HG03108 (cell line): ENCODE measurements at regions not wholly inside any gene's neighbourhood (a gene's known extent, or its start where the extent isn't known, plus 50 kb on each side); places are given as distances from the start of the nearest gene placed in this dataset.

Source experiments
- ATAC-seq: cut with Tn5 transposase; IDR thresholded peaks from one replicate; pipeline ENCODE4 v1.9.1; 2021; ENCODE audit warnings: moderate library complexity; ENCODE audit not compliant: unreplicated experiment

DNA sequence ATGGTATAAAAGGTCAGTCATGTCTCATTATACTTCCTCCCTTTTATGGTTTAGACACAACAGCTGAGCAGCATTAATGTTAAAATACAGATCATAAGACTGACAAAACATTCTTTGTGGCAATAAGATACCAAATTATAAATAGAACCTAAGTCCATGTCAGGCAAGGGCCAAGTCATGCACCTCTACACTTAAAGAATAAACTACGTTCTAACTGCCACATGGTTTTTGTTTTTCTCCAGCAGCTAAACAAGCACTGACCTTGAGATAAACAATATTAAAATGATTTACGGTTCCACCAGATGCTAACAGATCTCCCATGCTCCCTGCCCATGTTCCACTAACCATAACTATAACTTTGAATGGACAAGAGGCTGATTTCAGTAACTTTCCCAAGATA is 368.6 kb upstream of the TFPI start:
- no peak for ATAC-seq

DNA sequence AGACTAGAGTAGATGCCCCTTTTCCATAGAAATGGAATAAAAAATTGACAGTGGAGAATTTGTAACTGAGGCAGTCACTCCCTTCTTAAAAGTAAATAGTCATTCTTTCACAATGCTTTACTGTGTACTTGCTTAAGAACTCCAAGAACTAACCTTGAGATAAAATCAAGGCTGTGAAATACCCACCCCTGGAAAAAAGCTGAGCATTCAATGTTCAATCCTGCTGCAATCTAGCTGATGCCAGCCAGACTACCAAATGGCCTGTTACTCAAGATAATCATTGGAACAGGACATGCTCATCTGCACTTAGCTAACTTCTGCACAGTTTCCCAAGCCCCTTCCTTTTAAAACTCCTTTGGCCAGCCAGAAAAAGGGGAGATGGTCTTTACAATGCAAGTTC is 367.4 kb upstream of the GULP1 start:
- ATAC-seq, result no peak

DNA sequence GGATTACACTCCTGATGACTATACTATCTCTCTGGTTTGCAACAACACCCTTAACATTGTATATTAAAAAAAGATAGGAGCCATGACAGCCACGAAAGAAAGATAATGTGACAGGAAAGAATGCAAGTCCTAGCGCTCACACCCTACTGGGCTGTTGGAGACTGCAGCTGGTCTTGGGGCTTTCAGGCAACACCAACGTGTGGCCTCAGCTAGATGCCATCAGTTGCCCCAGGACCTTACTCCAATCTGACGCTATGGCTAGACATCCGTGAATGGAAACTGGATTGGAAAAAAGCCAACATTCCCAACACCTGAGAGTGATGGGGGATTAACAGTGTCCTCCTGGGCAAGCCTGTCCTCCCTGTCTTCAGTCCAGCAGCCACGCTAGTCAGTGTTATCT is 357.4 kb upstream of the GULP1 start:
- ATAC-seq, result no peak

DNA sequence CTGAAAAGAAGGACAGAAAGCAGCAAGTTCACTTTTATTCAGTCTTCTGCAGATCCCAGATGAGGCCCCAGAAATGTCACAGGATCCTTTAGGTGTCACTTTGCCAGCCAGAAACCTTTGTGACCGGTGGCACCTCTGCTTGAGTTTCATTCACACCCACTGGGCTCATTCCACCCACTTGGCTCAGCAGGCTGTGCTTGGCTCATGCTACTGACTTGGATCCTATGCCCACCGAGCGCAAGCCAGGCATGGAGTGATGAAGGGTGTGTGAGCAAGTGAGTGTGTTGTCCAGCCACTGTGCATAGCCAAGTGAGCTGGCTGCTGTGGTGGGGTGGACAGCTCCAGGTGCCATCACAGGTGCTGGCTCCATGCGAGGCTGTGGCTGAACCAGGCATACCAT is 357.0 kb upstream of the GULP1 start:
- no peak for ATAC-seq

DNA sequence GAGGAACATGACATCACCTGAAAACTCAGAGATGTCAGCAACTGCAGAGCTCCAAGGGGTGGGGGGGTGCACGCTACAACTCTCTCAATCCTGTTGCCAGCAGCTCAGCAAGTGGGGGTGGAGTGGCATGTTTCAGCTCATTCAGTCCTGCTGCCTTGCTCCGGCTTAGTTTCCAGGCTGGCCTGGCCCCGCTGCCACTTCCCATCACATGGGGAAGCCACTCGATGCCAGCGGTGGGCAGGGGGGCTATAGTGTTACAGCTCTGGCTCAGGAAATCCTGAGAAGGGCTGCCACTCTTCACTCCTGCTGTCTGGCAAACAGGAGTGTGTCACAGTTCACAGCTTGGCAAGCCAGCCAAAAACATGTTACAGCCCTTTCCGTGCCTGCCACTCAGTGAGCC is 356.5 kb upstream of the GULP1 start:
- ATAC-seq, result no peak

DNA sequence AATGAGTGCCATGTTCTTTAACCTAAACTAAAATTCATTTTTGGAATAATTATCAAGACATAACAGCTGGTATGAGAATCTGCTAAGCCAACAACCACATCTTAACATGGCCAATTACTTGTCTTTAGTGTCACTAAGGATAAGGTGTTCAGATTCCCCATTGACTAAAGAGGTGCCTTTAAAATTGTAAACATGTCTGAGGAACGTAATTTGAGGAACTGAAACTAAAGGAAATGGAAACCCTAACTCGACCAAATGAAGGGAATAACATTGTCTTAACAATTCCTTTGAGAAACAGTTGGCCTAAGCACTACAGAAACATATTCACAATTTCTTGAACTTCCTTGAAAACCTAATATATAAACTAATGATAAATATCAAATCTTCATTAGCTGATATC is 355.4 kb upstream of the GULP1 start:
- no peak for ATAC-seq

DNA sequence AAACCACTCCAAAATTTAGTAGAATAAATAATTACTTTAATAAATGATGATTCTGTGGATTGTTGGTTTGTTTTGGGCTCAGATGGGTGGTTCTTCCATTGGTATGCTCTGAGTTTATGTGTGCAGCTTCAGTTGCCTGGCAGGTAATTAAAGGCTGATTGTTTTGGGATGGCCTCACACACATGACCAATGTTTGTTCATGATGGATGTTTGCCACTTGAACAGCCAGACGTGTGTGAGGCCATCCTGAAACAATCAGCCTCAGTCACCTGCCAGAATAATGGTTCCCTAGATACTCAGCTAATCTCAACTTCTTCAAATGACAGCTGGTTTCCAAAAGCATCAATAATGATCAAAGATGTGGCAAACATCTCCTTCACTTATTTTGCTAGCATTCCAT is 352.5 kb upstream of the GULP1 start:
- ATAC-seq, result no peak

DNA sequence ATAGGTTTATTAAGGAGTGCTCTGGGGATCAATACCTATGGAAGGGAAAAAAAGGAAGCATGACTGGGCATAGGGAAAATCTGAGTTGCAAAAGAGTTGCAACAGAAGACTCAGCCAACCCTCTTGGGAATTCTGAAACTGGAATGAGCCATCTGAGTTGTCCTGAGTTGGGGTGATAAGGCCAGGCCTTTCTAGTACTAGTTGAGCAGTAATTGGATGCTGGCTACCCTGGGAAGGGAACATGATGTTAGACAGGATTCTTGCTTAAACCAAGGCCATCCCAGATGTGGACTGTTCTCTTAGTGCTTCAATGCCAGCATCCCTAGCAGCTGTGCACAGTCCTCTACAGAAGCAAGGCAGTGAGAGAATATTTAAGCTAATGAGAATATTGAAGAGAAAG is 348.8 kb upstream of the GULP1 start:
- no peak for ATAC-seq

DNA sequence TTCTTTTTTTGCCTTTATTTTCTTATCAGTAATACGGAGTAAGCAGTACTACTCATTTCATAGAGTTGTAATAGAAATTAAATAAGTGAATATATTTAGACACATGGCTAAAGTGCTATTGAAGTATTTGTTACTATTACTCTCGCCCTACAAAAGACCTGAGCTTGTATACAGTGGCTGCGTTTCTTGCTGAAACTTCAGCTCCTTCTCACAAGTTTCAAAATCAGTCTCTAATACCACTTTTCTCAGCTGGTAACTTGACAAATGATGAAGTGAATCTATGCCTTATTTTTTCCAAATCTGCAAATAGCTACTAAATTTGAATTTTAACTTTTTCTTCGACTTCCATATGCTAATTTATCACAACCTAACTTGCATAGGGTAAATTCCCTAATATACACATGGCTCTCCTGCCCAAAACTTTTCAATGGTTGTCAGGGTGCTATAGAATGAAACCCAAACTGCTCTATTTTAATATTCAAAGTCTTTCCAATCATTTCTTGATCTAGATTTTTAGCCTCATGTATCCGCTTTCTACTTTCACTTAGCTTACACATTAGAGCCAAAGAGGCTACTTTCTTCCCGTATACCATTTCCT is 347.8 kb upstream of the GULP1 start:
- ATAC-seq, result no peak

DNA sequence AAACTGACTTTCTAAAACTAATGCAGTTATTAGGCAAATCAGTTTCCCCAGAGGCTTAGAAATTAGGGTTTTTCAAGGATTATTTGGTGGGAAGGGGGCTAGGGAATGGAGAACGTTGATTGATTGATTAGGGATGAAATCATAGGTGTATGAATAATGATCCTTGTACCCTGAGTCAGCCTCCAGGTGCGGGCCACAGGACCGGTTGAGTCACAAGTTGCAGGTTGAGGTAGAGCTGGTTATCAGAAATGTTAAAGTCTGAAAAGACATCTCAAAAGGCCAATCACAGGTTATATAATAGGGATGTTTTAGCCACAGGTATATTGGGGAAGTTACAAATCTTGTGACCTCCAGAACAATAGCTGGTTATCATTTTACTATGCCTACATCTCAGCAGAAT is 341.8 kb upstream of the GULP1 start:
- ATAC-seq, result no peak

DNA sequence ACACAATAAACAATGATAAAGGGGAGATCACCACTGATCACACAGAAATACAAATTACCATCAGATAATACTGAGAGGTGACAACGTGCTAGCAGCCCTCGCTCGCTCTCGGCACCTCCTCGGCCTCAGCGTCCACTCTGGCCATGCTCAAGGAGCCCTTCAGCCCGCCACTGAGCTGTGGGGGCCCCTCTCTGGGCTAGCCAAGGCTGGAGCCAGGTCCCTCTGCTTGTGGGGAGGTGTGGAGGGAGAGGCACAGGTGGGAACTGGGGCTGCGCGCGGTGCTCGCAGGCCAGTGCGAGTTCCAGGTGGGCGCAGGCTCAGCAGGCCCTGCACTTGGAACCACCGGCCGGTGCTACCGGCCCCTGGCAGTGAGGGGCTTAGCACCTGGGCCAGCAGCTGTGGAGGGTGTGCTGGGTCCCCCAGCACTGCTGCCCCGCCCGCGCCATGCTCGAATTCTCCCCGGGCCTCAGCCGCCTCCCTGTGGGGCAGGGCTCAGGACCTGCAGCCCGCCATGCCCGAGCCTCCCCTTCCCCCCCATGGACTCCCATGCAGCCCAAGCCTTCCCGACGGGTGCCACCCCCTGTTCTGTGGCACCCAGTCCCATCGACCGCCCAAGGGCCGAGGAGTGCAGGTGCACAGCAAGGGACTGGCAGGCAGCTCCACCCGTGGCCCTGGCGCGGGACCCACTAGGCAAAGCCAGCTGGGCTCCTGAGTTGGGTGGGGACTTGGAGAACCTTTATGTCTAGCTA is 340.0 kb upstream of the GULP1 start:
- no peak for ATAC-seq

DNA sequence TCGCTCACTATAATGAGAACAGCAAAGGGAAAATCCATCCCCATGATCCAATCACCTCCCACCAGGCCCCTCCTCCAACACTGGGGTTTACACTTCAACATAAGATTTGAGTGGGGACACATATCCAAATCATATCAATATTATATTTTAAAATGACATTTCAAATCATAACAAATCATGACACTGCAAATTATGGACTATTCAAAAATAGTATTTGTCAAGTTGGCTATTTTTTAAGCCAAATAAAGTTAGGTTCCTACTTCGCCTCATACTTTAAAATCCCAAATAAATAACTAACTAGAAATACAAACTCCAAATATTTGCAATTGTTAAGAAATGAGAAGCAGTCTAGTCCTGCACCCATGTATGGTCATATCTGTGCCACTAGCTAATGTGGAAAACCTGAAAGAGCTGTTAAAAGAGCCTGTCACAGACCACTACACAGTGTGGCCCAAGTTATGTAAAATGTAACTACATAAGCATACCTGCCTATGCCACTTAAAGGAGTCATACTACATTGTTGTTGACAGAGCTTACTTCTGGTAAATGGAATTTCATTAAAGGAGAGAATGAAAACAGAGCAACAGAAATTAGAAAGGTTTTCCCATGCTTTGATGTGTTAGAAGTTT is 334.7 kb upstream of the GULP1 start:
- ATAC-seq, result no peak

DNA sequence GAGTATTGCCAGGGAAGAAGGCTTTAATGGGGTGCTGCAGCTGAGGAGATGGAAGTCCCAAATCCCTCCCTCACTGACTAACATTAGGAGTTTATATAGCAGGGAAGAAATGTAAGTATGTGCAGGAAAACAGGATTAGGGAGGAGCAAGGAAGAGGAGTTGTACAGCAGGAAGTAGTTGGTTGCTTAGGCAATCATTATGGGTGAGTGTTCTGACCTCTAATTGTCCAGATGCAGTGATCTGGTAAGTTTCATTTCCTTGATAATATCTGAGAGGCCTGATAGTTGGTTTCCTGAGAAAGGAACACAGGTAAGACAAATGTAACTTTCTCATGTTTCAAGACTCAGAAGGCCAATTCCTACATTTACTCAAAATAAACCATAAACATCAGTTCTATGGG is 331.9 kb upstream of the GULP1 start:
- no peak for ATAC-seq

DNA sequence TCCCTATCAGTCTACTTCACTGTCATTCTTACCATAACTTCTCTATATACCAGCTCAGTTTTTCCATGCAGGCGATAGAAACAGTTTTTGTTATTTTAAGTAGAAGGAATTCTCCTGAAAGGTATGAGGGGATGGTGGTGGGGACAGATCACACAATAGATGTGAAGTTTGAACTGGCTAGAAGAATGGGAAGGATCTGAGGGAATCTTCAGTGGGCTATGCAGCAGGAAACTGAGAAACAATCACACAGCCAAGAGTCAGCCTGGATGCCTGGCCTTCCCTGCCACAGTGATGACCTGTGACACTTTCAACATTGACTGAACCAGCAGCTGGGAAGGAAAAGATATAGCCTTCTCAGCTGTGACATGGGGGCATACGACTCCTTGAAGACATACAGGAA is 329.1 kb upstream of the GULP1 start:
- no peak for ATAC-seq

DNA sequence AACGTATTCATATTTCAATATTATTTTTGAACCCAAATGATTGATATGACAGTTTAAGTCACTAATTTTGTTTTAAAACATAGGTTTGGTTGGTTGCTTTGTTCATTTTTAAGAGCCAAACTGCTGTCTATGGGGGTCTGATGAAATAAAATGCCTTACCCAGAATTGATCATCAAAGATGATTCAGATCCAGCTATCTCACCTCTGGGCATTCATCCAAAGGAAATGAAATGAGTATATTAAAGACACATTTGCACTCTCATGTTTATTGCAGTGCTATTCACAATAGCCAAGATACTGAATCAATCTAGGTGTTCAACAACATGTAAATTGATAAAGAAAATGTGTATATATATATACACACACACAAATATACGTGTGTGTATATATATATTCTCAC is 326.9 kb upstream of the GULP1 start:
- no peak for ATAC-seq

DNA sequence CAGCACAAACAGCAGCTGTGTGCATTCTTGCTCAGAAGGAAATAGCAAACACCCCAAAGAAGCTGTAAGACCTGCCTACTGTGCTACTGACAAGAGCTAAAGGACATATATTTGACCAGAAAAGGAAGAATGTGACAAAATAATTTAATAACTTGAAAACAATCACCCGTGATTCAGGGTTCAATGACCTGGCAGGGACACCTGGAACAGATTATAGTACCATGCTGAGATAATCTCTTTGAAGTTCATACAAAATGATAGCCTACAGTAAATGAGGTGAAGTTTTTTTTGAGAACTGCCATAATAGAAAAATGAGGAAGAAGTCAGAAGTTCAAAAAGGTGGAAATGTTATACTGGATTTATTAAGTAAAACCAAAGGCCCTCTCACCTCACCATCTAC is 324.8 kb upstream of the GULP1 start:
- no peak for ATAC-seq

DNA sequence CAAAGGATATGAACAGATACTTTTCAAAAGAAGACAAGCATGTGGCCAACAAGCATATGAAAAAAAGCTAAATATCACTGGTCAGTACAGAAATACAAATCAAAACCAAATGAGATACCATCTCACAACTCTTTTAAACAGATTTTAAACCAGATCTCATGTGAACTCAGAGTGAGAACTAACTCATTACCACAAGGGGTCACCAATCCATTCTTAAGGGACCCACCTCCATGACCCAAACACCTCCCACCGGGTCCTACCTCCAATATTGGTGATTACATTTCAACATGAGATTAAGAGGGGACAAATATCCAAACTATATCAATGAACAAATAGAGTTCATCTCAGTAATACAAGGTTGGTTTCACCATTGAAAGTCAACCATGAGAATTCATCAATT is 319.8 kb upstream of the GULP1 start:
- ATAC-seq, result no peak

DNA sequence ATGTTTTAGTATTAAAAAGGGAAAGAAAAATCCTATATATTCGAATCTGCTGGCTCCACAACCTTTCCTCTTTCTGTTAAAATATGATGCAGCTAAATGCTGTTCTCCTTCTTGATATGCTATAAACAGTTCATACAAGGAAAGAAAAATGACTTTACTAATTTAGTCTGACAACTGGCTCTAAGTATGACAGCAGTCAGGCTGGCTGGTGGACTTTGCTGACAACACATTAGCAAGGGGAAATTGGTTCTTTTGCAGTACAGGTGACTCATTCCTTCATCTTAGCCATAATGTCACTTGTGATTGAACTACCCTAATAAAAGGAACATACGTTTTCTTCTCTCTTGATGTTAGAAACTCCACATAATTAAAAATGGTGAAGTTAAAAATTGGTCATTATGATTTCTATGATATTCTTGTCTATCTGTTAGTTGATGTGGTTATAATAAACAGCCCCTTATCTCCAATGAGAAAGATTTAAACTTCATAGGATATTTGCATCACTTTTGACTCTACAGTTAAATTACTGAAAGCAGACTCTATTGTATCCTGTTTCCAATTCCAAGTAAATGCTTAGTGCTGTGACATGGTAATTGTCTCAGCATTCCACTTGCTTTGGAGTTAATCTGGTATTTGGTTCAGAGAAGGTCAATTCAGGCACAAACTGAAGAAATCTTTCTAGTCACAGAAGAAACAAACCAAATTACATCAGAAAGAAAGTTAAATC is 315.3 kb upstream of the GULP1 start:
- no peak for ATAC-seq

DNA sequence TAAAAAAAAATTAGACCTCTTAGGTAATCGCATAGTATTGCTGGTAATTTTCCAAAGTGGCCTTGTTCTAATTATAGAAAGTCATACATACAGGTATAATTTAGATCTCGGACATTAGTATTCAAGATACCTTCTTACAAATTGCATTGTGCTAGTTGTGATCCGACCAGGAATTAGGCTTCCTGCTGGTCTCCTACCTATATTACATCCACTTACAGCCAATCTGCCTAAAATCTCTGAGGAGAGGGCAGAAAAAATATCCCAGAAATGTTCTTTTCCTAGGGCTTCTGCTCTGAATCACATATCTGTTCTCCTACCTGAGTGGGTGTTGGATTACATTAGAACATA is 314.7 kb upstream of the GULP1 start:
- ATAC-seq, result no peak

DNA sequence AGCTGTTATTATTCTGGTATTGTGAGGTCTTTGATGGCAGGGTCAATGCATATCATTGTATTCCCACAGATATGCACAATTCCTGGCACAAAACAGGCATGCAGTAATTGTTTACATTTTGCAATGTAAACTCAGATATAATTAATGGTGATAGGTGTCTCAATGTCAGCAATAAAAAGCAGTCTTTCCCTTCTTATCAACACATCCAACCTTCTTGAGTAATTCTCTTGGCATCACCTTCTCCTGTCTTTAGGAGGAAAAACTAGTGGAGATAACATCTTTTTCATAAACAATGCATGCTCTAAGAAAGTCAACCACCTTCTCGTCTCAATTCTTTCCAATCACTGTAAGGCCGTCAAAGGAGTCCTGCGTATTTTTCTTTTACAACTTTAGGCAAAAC is 313.3 kb upstream of the GULP1 start:
- ATAC-seq, result no peak

DNA sequence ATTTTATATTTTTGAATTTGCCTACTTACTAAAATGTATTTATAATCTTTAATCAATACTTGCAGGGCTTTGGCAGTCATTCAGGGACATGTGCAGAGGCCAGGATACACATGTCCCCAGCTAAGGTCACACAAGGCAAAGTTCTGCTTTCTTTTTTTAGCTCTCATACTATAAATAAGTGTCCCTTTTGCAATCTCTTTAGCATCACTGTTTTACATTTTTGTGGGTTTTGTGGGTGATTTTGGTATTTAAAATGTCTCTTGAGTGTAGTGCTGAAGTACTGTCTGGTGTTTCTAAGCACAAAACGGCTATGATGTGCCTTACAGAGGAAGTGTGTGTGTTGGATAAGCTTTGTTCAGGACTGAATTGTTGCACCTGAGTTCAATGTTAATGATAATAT is 309.0 kb upstream of the GULP1 start:
- peak; percentile 66 for ATAC-seq

DNA sequence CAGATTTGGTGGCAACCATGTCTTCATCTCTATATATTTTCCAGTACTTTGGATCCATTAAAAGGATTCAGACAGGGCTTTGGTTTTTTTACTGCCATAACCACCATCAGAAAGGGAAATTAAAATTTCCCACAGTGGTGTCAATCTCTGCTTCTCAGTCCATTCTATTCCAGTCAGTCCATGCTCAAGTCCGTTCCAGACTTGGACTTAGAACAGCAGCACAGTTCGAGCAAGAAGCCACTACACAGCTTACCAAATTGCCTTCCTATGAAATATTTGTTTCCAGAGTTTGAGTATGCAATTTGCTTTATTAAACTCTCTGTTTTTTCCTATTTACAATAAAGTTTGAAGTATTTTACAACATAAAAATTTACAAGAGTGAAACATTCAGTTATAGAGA is 306.5 kb upstream of the GULP1 start:
- ATAC-seq, result no peak
